Gastroesophageal sphincter (tissue), 3 donors: ENCODE measurements at regions not wholly inside any gene's neighbourhood (a gene's known extent, or its start where the extent isn't known, plus 50 kb on each side); places are given as distances from the start of the nearest gene placed in this dataset.

ENCODE experiments used
- CTCF ChIP-seq, 4 experiments: fragments of 200-600 bp in 2 of 4; fragments of 450-650 bp in 2 of 4; sonication (generic) in 1 of 4; IDR thresholded peaks; one replicate each; pipeline ENCODE4 v1.5.1; 2017 to 2019; ENCODE audit warnings: antibody characterized with exemption in 4 of 4, mild to moderate bottlenecking in 2 of 4, moderate library complexity in 2 of 4
- EP300 ChIP-seq: sonication (generic); formaldehyde crosslinking; IDR thresholded peaks from one replicate; pipeline ENCODE4 v1.6.1; 2017; ENCODE audit warnings: antibody characterized with exemption, mild to moderate bottlenecking
- POLR2AphosphoS5 ChIP-seq: sonication (generic); formaldehyde crosslinking; IDR thresholded peaks from one replicate; pipeline ENCODE4 v1.6.1; 2017; ENCODE audit warnings: antibody characterized with exemption

GRCh38 chr11:69406060-69406459 is 75.4 kb upstream of the LINC01488 start:
- no peak for TF ChIP-seq CTCF (IDR thresholded peaks at IDR 0.05)
- no peak for TF ChIP-seq EP300
- TF ChIP-seq POLR2AphosphoS5 = no peak
